ENCODE measurements at regions not wholly inside any gene's neighbourhood (a gene's known extent, or its start where the extent isn't known, plus 50 kb on each side); places are given as distances from the start of the nearest gene placed in this dataset.

GRCh38 chr5:8600843-8601242 lies 731.9 kb downstream of the MTRR start:
- TF ChIP-seq, protein P1, sequence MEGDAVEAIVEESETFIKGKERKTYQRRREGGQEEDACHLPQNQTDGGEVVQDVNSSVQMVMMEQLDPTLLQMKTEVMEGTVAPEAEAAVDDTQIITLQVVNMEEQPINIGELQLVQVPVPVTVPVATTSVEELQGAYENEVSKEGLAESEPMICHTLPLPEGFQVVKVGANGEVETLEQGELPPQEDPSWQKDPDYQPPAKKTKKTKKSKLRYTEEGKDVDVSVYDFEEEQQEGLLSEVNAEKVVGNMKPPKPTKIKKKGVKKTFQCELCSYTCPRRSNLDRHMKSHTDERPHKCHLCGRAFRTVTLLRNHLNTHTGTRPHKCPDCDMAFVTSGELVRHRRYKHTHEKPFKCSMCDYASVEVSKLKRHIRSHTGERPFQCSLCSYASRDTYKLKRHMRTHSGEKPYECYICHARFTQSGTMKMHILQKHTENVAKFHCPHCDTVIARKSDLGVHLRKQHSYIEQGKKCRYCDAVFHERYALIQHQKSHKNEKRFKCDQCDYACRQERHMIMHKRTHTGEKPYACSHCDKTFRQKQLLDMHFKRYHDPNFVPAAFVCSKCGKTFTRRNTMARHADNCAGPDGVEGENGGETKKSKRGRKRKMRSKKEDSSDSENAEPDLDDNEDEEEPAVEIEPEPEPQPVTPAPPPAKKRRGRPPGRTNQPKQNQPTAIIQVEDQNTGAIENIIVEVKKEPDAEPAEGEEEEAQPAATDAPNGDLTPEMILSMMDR (IDR thresholded peaks at IDR 0.05) = no peak
- TF ChIP-seq POLR2A (IDR thresholded peaks at IDR 0.05) (no peak), POLR2AphosphoS5 (IDR thresholded peaks at IDR 0.05; ENCODE audit: insufficient read depth in 1 of 2, low read depth in 1 of 2) (no peak)
